Adrenal gland (tissue), 9 donors: ENCODE measurements at regions not wholly inside any gene's neighbourhood (a gene's known extent, or its start where the extent isn't known, plus 50 kb on each side); places are given as distances from the start of the nearest gene placed in this dataset.

Experiments used
- DNase-seq, 7 donors: peaks; one replicate each; pipeline ENCODE4 v3.0.0-alpha.2; 2019 to 2020
- H3K27ac ChIP-seq, 5 donors: fragments of 200-600 bp; sonication (generic) in 4 of 5; 1 replicate in 3 of 5; 2 replicates in 2 of 5; pipeline versions ENCODE4 v1.5.1 to v1.8.0; 2016 to 2020; ENCODE audit warnings: mild to moderate bottlenecking in 1 of 5
- H3K27me3 ChIP-seq: fragments of 200-600 bp; 2 replicates; pipeline ENCODE4 v1.8.0; 2021
- H3K36me3 ChIP-seq, 2 donors: fragments of 200-600 bp; replicated peaks in 1 of 2; 1 replicate in 1 of 2; 2 replicates in 1 of 2; pipeline versions ENCODE4 v1.5.1 to v1.8.0; 2018 to 2022
- H3K4me1 ChIP-seq, 2 donors: fragments of 200-600 bp; replicated peaks in 1 of 2; 1 replicate in 1 of 2; 2 replicates in 1 of 2; pipeline versions ENCODE4 v1.5.1 to v1.8.0; 2018 to 2021
- H3K4me3 ChIP-seq, 4 donors: fragments of 200-600 bp; sonication (generic) in 3 of 4; one replicate each; pipeline ENCODE4 v1.5.1; 2016 to 2018
- H3K9me3 ChIP-seq, 3 donors: fragments of 200-600 bp; sonication (generic) in 1 of 3; replicated peaks in 1 of 3; 1 replicate in 2 of 3; 2 replicates in 1 of 3; pipeline versions ENCODE4 v1.5.1 to v1.8.0; 2016 to 2021
- CTCF ChIP-seq, 6 experiments: fragments of 450-650 bp in 4 of 6; fragments of 200-600 bp in 2 of 6; sonication (generic) in 1 of 6; IDR thresholded peaks; 1 replicate in 5 of 6; 2 replicates in 1 of 6; pipeline versions ENCODE4 v1.5.1 to v1.8.0; 2016 to 2021; ENCODE audit warnings: antibody characterized with exemption in 6 of 6, mild to moderate bottlenecking in 2 of 6, moderate library complexity in 1 of 6
- POLR2A ChIP-seq, 2 donors: fragments of 450-650 bp; IDR thresholded peaks; one replicate each; pipeline ENCODE4 v1.6.1; 2017; ENCODE audit warnings: antibody characterized with exemption in 2 of 2, mild to moderate bottlenecking in 2 of 2, moderate library complexity in 1 of 2
- WGBS, 4 donors: extraction: QIAGEN DNeasy Blood & Tissue Kit in 2 of 4; methylation state at CpG; one replicate each; pipeline versions ENCODE4 v1.1.5 to v1.1.7; 2013 to 2017; 5-methylcytosine and 5-hydroxymethylcytosine counted together
- intact Hi-C, 2 donors: fragments of 100-400 bp; cut with DNase I; formaldehyde crosslinking; loops; one replicate each; pipeline versions ENCODE4 v1.14.1 to v1.15.0; 2022 to 2023
- donor health status: healthy with polysubstance abuse.
- donor health status: Bipolar disorder and iron deficiency.
- donor health status: DM: yes; HTN: yes; CAD: no.
- donor health status: DM: no; HTN: no; CAD: no.
- donor health status: DM: no; HTN: no; CAD: no.

- no peak for DNase-seq
- TF ChIP-seq POLR2A (IDR thresholded peaks at IDR 0.05) (no peak), CTCF (IDR thresholded peaks at IDR 0.05) (no peak)
- Histone ChIP-seq H3K27me3 (no peaks in the 10 kb centered on the region), H3K36me3 (no peaks in the 10 kb centered on the region), H3K4me3 (no peak overlapping the region), H3K9me3 (no peaks in the 10 kb centered on the region), H3K4me1 (no peaks in the 10 kb centered on the region), H3K27ac (no peak overlapping the region)
- 88 to 90% (median 89%) methylated on average over 3 of the region's 3 CpGs for WGBS, 4 donors
- intact Hi-C loops = no loop called here
These were observed 95.2 kb downstream of the EDN1 start for GRCh38 chr6:12385316-12385715.

GRCh38 chr6:12386816-12387215 is 96.7 kb downstream of the EDN1 start:
- no peak overlapping the region for H3K27ac ChIP-seq
- WGBS, 4 donors = 88 to 92% (median 90%) methylated on average over 5 of the region's 5 CpGs
- H3K4me1 ChIP-seq = no peaks in the 10 kb centered on the region
- no peak for DNase-seq
- H3K27me3 ChIP-seq = no peaks in the 10 kb centered on the region
- intact Hi-C loops = no loop called here
- H3K4me3 ChIP-seq = no peak overlapping the region
- no peaks in the 10 kb centered on the region for H3K9me3 ChIP-seq
- TF ChIP-seq POLR2A (IDR thresholded peaks at IDR 0.05) = no peak
- no peaks in the 10 kb centered on the region for H3K36me3 ChIP-seq

DNA sequence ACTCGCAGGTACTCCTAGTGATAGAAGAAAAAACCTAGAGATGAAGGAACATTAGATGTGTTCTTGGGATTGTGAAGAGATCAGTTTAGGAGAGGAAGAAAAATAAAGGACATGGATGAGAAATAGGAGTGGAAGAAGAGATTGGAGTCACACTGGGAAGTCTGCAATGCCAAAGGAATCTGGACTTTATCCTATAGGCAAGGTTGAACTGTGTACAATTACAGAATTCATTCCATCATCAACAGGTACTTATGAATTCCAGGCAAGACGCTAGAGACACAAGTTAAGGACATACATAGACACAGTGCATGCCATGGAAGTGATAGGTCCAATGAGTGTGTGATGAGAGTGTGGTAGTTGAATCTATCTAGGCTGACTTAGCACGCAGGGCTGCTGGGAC is 101.3 kb downstream of the EDN1 start:
- Histone ChIP-seq H3K36me3 (no peaks in the 10 kb centered on the region), H3K9me3 (no peaks in the 10 kb centered on the region), H3K4me3 (no peak overlapping the region), H3K4me1 (no peaks in the 10 kb centered on the region), H3K27me3 (no peaks in the 10 kb centered on the region), H3K27ac (no peak overlapping the region)
- DNase-seq = no peak
- TF ChIP-seq POLR2A (IDR thresholded peaks at IDR 0.05) (no peak), CTCF (IDR thresholded peaks at IDR 0.05) (no peak)
- intact Hi-C loops = loop anchor here in 1 of 2 donors (5.0 kb wide), 1 partner anchor 216 kb away; no protein-coding TSS in a partner anchor
- 59 to 63% (median 61%) methylated on average over 3 of the region's 3 CpGs for WGBS, 4 donors

DNA sequence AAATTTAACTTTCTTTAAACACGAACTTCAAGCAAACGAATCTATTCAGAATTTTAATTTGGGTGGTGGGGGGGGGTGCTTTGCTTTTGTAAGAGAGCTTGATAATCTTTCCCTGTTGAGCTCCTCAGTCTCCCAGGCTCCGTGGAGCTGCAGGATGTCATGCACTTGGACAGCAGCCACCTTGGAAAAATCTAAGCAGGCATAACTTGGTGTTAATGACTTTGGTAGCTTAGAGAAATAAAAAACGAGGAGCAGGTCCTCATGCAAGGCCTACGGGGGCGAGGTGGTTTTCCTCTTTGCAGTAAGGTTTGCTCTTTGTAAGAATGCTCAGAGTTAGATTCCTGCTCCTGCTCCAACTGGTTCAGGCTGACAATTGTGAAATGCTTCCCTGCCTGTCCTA is 102.3 kb downstream of the EDN1 start:
- no peak for DNase-seq
- Histone ChIP-seq H3K27me3 (no peaks in the 10 kb centered on the region), H3K36me3 (no peaks in the 10 kb centered on the region), H3K9me3 (no peaks in the 10 kb centered on the region), H3K4me1 (no peaks in the 10 kb centered on the region), H3K4me3 (no peak overlapping the region), H3K27ac (no peak overlapping the region)
- TF ChIP-seq POLR2A (IDR thresholded peaks at IDR 0.05) (no peak), CTCF (IDR thresholded peaks at IDR 0.05) (no peak)
- 61 to 69% (median 68%) methylated on average over 6 of the region's 6 CpGs for WGBS, 4 donors
- intact Hi-C loops = loop anchor here in 1 of 2 donors (5.0 kb wide), 1 partner anchor 215 kb away; no protein-coding TSS in a partner anchor

DNA sequence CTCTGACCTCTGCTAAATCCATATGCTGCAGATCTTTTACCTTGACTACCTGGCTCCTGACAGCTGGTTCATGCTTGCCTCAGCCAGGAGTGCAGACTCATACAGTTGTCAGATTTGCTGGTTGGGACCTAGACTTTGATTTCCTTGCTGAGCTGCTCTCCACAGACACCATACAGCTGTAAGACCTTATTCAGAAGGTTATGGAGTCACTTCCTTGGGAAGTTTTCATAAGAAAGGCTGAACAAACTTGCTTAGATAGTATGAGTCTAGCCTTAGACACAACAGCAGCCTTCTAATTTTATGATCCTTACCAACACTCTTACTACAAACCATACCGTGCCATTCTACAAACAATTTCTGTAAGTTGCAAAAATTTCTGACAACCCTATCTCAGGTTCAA is 102.9 kb downstream of the EDN1 start:
- no peak for DNase-seq
- Histone ChIP-seq H3K27ac (no peak overlapping the region), H3K4me3 (no peak overlapping the region), H3K27me3 (no peaks in the 10 kb centered on the region), H3K36me3 (no peaks in the 10 kb centered on the region), H3K9me3 (no peaks in the 10 kb centered on the region), H3K4me1 (no peaks in the 10 kb centered on the region)
- WGBS, 4 donors = 72 to 87% (median 80%) methylated on average over 1 of the region's 1 CpG
- intact Hi-C loops = loop anchor here in 1 of 2 donors (5.0 kb wide), 1 partner anchor 214 kb away; no protein-coding TSS in a partner anchor
- TF ChIP-seq POLR2A (IDR thresholded peaks at IDR 0.05) = no peak
- TF ChIP-seq CTCF (IDR thresholded peaks at IDR 0.05) = no peak
